T follicular helper cell (primary cell): ENCODE measurements at regions not wholly inside any gene's neighbourhood (a gene's known extent, or its start where the extent isn't known, plus 50 kb on each side); places are given as distances from the start of the nearest gene placed in this dataset.
"Not testable (repeated sequence)": the region's sequence is repeated elsewhere in the genome, so short reads cannot be mapped to it uniquely, and the experiment has no call there.

Experiments
- DNase-seq: peaks from one replicate; pipeline ENCODE4 v3.0.0-alpha.2; 2020; ENCODE audit warnings: low read depth

GRCh38 chr9:109976303-109976702 is 196.3 kb downstream of the PALM2AKAP2 start:
- DNase-seq: no peak

- DNase-seq: no peak
Observed at GRCh38 chr9:109977521-109977920, 197.5 kb downstream of the PALM2AKAP2 start.

- DNase-seq: no peak
Observed at GRCh38 chr9:109981091-109981490, 201.1 kb downstream of the PALM2AKAP2 start.

- DNase-seq: no peak
Observed at GRCh38 chr9:109986521-109986991, 206.6 kb downstream of the PALM2AKAP2 start.

- DNase-seq: no peak
Observed at GRCh38 chr9:109989296-109989695, 209.3 kb downstream of the PALM2AKAP2 start.

- no peak for DNase-seq
Observed at GRCh38 chr9:109990541-109990940, 210.5 kb downstream of the PALM2AKAP2 start.

- no peak for DNase-seq
Observed at GRCh38 chr9:109992293-109992692, 212.3 kb downstream of the PALM2AKAP2 start.

GRCh38 chr9:109993250-109993978 is 213.4 kb downstream of the PALM2AKAP2 start:
- no peak for DNase-seq

- DNase-seq: no peak
Observed at GRCh38 chr9:109994141-109994540, 213.8 kb downstream of the C9orf152 start.

- DNase-seq: no peak
Observed at GRCh38 chr9:109996936-109997580, 210.9 kb downstream of the C9orf152 start.

GRCh38 chr9:109997682-109998081 is 210.3 kb downstream of the C9orf152 start:
- DNase-seq: no peak

GRCh38 chr9:110005521-110005920 is 202.4 kb downstream of the C9orf152 start:
- DNase-seq: not testable (repeated sequence)

GRCh38 chr9:110006657-110007056 is 201.3 kb downstream of the C9orf152 start:
- DNase-seq: no peak

GRCh38 chr9:110007477-110008270 is 200.3 kb downstream of the C9orf152 start:
- DNase-seq: no peak

- DNase-seq: no peak
Observed at GRCh38 chr9:110008663-110009062, 199.3 kb downstream of the C9orf152 start.

- no peak for DNase-seq
Observed at GRCh38 chr9:110011628-110012320, 196.2 kb downstream of the C9orf152 start.

- DNase-seq: no peak
Observed at GRCh38 chr9:110013064-110013463, 194.9 kb downstream of the C9orf152 start.

GRCh38 chr9:110015759-110016158 is 192.2 kb downstream of the C9orf152 start:
- no peak for DNase-seq

- DNase-seq: no peak
Observed at GRCh38 chr9:110016340-110016739, 191.6 kb downstream of the C9orf152 start.

GRCh38 chr9:110020216-110020615 is 187.7 kb downstream of the C9orf152 start:
- not testable (repeated sequence) for DNase-seq

GRCh38 chr9:110021891-110022290 is 186.1 kb downstream of the C9orf152 start:
- DNase-seq: no peak

GRCh38 chr9:110023221-110023620 is 184.7 kb downstream of the C9orf152 start:
- DNase-seq: not testable (repeated sequence)
